NCI-H345 (cell line): ENCODE measurements at regions not wholly inside any gene's neighbourhood (a gene's known extent, or its start where the extent isn't known, plus 50 kb on each side); places are given as distances from the start of the nearest gene placed in this dataset.

ENCODE experiments used
- DNase-seq: peaks from one replicate; lab custom pipeline; 2025; lab: John Stamatoyannopoulos, UW

DNA sequence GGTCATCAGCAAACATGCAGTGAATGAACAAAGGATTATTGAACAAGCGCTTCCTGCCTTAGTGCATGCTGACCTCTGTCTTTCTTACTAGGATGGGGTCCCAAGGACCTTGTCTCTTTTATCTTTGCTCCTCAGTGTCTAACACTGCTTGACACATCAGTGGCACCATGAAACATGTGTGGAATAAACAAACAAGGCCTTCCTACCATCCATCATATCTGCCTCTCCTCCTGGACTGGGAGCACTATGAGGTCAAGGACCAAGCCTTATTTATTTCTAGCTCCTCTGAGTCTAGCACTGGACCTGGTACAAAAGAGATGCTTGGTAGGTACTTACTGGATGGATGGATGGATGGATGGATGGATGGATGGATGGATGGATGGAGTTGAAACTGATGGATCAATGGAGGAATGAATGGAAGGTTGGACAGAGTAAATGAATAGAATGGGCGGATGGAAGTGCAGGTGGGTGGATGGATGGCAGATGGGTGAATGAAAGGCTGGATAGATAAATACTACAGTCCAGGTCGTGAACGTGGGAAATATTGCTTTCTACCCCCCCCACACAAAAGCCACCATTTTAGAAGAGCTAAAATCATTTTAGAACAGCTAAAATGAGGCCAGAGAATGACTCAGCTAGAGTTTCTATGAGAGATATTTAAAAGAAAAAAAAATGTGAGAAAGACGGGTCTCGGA lies 104.1 kb upstream of the PTPN1 start:
- DNase-seq = no peak

DNA sequence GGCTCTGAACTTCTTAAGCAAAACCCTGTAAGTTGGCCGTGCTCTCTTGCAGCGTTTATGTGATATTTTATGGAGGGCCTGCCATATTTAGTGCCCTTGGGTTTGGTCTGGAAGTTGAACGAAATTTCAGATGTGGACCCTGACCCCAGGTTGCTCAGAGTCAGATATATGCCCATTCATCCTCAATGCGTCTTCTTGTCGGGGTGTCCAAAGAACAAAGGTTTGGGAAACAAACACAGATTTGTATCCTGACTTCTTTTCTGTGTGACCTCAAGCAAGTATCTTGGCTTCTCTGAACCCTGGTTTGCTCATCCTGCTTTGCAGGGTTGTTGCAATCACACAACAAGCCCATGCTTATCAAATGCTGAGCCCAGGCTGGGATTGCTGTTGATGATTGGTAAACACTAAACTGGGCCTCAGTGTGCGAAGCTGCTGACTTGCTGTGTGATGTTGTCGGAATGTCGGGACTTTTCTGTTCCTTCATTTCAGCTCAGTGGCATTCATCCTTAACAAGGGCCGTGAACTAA lies 103.5 kb upstream of the PTPN1 start:
- DNase-seq = no peak

DNA sequence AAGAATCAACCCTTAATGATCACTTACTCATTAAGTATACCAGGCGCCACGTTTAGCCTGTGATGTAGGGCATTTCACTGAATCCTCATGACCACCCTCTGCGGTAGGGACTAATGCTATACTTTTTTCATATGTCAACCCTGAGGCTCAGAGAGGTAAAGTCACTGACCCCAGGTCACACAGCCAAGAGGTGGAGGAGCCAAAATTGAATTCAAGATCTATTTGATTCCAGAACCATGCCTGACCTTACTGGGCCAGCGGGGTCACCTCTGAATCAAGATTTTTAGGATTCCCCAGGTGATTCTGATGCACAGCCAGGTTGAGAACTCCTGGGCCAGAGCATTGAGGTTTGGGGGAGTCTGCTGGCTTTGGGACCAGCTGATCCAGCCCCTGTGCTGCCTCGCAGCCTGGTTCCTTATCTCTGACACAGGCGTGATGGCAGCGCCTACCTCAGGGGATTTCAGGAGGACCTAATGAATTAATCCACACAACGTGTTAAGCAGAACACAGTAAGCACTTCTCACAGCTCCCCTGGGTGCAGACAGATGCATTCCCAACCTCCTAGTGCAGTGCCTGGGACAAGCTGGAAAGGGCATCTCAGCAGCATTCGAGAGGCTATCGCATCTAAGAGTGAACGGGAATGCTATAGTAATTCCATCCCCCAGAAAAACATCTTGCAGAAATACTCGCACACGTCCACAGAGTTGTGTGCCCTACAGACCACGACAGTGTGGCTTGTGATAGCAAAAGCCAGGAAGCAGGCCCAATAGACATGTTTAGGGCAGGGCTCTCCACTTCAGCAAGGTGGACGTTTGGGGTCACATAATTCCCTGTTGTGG lies 101.4 kb upstream of the PTPN1 start:
- DNase-seq = no peak

DNA sequence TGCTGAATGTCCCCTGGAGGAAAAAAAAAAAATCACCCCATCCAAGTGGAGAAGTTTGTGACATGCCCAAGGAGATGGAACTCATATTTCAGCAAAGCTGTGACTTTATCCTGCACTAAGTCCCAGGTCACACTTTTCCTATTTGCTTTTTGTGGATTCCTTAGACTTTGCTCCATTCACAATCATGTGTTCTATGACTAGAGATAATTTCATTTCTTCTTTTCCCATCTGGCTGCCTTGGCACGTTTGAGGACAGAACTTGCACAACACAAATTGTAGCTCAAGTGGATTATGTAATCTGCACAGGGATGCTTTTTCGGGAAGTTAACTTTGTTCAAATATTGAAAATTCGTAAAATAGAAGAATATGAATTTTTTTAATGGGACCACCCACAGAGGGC lies 100.7 kb upstream of the PTPN1 start:
- no peak for DNase-seq

DNA sequence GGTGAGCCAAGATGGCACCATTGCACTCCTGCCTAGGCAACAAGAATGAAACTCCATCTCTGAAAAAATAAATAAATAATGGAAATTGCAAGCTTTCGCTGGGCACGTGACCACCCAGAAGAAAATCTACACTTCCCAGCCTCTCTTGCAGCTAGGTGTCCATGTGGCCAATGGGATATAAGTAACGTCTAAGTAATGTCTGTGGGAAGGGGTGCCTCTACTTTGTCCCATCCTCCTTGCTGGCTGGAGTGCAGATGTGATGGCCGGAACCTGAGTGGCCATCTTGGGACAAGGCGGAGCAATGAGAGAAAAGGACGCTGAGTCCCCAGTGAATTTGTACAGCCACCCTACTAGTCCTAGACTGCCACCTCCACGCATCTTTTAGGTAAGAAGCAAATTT lies 99.8 kb upstream of the PTPN1 start:
- no peak for DNase-seq

DNA sequence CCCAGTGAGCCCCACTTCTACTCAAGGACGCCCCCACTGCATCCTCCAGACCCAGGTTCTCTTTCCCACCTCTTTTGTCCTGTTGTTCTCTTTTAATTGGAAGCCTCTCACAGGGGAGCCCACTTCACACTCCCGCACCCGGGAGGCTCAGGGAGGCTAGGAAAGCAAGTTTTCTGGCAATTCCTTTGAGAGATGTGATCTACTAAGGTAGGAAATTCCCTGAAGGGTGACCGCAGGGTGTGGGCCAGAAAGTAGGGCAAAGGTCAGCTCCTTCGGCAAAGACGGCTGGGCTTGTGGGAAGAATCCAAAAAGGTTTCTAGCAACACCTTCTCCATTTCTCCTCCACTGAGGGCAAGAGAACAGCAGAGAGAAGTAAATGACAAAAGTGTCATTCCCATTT lies 98.1 kb upstream of the PTPN1 start:
- no peak for DNase-seq

DNA sequence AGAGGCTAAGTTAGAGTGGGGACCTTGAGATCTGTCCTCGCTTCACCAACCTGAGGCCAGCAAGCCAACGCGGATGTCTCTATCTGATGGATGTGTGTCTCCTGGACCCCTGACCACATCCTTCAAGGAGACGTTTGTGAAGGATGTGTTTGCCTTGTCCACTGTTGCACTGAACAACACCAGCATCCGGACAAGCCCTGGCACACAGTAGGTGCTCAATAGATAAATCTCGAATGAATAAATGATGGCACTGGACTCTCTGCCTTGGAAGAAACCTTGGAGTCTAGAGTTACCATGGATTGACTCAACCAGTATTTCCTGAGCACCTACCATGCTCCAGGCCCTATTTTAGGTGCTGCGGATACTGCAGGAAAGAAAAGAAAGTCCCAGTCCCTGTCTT lies 97.7 kb upstream of the PTPN1 start:
- no peak for DNase-seq

DNA sequence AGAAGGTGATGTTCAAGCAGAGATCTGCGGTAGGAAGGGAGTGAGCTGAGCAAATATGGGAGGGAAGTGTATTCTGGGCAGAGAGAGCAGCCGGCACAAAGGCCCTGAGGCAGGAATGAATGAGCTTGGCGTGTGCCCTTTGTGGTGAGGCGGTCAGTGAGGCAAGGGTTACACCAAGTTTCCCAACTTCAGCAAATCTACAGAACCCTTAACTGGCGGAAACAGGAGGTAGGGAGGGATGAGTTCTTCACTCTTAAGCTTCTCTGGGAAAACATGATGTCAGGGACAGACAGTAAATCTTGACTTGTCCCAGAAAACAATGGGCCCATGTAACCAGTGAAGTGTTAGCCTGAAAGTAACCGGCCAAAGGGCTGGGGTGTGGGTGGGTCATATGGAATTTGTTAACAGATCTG lies 97.1 kb upstream of the PTPN1 start:
- DNase-seq = no peak

DNA sequence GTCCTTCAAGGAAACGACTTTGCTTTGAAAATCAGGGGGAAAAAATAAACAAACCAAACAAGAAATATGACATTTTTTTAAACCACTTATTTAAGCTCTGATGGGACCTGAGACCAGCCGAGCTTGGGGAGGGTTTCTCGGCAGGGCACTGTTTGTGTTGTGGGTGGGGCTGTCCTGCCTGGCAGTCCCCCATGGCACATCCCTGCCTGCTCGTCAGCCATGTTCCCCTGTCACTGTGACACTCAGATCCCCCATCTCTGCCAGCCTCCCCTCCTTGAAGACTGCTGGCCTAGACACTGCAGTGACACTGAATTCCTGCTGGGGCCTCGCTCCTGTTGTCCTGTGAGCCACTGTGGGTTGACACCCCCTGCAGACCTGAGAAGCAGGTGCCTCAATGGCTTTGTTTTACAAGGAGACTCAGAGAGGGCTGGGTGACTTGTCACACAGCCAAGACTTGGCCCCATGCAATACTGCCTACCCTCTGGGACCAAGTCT lies 95.1 kb upstream of the PTPN1 start:
- no peak for DNase-seq

DNA sequence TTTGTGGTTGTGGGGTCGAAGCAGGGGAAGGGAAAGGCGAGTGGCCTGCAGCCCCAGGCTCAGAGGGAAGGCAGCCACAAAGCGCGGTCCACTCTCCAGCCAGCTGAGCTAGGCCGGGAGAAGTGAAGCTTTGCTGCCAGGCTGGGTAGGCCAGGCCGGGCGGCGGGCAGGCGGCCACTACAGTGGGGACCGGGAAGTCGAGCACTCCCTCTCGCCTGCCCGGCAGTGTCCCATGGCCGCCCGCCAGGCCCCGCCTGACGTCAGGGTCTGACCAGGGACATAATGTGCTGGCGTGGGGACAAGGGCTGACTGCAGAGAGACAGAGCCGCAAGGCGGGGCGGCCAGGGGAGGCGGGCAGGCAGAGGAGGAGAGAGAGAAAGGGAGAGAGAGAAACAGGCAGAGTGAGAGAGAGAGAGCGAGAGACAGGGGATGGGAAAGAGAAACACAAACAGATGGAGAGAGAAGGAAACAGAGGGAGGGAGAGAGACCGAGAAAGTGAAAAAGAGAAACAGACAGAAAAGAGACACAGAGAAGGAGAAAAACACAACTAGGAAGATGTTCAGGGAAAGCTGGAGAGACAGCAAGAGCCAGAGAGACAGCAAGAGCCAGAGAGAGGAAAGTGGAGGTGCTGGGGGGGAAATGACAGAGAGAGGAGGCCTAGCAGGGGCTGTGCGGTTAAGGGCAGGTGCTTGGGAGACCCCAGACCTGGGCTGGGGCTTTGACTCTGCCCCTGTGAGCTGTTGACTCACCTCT lies 94.5 kb upstream of the PTPN1 start:
- DNase-seq = no peak

DNA sequence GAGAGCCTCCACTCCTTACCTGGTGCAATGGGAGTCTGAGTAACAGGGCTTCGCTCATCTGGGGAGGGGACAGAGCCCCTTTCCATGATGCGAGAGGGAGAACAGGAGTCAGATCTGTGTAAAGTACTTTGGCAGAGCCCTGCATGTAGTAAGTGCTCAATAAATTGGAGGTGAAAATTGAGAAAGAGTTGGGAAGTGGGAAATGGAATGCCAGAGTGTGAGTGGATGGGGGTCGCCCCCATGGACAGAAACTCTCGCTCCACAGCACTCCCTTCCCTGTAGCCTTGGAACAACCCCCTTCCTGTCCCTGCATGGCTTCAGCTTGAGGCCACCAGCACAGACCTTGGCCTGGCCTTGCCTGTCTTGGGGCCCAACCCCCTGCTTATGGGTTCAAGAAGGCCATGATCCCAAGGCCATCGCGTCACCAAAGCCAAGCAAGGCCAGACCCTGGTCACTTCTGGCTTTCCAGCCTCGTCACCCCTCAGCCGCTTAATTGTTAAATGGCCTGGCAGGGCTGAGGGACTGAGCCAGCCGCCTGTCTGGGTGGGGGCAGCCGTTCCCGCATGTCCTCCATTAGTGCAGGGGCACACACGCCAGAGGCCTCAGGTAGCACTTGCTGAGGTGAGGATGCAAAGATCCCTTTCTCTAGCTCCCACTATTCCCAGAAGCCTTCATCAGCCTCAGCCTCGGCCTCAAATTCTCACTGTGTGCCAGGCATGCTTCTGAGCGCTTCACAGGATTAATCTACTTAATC lies 93.7 kb upstream of the PTPN1 start:
- DNase-seq = no peak

DNA sequence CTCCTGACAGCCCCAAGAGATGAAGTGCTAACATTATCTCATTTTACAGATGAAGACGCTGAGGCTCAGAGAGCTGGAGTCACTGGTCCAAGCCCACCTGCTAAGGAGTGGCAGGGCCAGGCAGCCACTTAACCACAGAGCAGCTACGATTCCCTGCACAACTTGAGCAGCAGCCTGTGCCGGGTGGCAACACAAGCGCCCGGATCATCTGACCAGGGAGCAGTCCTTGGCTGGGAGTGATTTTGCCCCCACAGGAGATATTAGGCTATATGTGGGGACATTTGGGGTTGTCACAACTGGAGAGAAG lies 93.2 kb upstream of the PTPN1 start:
- no peak for DNase-seq

DNA sequence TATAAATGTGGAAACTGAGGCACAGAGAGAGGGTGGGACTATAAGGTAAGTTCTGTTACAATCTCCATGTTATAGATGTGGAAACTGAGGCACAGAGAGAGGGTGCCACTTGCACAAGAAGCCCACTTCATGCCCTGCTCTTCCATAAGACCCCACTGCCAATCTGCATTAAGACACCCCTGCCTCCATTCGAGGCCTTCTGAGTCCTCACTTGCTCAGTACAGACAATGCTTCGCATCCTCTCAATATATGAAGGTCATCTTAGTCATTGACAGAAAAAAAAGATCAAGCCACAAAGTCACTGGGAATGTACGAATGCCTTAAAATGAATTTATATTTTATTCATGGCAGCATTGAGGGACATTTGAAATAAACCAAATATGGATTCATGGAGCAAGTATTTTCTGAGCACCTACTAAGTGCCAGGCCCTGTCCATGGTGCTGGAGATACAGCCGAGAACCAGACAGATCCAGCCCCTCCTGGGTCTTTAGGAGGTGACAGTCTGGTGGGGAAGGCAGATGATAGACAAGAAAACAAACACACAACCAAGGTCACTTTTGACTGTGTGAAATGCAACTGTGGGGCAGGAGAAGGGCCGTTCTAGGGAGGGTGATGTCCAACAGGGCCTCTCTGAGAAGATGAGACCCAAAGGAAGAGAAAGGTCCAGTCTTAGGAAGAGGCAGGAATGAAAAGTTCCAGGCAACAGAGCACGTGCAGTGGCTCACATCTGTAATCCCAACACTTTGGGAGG lies 92.5 kb upstream of the PTPN1 start:
- no peak for DNase-seq

DNA sequence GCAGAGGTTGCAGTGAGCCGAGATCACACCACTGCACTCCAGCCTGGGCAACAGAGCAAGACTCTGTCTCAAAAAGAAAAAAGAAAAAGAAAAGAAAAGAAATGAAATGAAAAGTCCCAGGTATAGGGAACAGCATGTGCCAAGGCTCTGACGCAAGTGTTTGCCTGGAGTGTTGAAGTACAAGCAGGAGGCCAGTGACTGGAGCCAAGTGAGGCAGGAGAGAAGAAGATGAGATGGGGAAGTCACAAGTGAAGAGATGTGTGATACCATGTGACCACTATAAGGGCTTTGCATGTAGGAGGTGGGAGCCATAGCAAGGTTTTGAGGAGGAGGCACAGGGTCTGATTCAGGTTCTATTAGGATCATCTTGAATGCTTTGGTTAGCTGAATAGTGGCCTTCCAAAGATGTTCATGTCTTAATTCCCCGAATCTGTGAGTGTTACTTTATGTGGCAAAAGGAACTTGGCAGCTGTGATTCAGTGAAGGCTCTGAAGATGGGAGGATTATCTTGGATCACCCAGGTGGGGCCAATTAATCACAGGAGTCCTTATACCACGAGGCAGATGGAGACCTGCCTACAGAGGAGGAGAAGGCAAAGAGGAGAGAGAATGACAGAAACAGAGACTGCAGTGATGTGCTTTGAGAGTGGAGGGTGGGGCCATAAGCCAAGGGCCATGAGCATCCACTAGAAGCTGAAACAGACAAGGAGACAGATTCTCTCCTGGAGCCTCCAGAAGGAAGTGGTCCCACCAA lies 91.1 kb upstream of the PTPN1 start:
- DNase-seq = no peak

DNA sequence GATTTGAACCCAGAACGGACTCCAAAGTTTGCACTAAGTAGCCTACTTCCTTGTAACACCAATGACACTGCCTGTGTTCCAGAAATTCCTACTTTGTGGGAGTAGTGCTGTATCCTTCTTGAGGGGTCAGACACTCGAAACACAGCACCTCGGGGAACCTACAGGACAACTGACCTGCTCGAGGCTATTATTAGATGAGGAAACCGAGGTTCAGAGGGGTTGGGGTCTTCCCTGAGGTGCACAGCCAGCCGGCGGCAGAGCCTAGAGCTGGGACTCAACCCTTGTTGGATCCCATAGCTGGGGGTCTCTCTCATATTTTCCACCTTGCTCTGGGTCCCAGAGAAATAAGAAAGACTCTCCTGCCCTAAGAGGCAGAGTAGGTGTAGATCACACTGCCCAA lies 89.8 kb upstream of the PTPN1 start:
- DNase-seq = no peak

DNA sequence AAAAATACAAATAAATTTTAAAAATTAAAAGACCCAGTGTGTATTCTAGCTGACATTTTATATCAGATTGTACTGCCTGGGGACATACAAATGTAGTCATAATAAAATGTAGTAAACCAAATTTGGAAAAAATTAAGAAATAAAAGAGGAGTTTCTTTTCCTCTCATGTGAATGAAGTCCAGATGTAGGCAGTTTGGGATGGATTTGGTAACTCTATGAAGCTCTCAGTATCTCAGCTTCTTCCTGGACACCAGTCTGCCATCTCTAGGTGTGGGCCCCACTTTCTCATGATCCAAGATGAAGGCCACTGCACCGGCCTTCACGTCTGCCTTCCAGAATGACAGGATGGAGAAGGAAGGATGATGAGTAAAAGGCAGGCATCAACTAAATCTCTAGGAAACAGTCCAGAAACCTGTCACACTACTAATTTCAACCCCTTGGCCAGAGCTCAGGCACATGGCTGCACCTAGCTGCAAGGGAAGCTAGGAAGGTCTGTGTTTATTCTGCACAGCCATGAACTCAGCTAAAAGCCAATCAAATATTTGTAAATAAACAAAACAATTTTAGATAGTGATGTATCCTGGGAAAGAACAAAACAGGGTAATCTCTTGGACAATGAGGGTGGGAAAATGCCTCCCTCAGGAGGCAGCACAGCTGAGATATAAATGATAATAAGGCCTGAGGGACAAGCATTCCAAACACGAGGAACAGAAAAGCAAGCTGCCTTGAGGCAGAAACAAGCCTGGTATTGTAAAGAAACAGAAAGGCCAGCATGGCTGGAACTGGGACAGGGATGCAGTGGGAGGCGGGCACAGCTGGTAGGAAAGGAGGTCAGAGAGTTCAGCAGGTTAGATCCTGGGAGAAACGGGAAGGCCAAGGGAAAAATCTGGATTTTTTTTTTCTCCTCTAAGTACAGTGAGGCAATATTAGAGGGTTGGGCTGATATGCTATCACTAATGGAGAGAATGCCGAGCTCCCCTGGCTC lies 88.5 kb upstream of the PTPN1 start:
- no peak for DNase-seq

DNA sequence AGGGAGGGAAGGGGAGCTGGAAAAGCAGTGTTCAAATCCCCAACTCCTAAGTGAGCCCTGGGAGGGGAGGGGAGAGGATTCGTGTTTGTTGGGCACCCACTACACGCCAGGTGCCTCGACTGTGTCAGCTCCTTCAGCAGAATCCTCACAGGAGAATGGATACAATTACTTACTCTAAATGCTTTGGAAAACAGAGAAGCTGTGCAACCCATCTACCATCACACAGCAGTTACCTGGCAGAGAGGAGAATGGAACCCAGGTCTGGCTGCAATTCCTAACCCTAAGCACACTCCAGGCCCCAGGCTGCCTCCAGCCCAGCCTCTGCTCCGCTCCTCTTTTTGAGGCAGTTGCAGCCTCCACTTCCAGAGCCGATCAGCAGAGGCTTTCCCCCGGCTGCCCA lies 86.4 kb upstream of the PTPN1 start:
- no peak for DNase-seq

DNA sequence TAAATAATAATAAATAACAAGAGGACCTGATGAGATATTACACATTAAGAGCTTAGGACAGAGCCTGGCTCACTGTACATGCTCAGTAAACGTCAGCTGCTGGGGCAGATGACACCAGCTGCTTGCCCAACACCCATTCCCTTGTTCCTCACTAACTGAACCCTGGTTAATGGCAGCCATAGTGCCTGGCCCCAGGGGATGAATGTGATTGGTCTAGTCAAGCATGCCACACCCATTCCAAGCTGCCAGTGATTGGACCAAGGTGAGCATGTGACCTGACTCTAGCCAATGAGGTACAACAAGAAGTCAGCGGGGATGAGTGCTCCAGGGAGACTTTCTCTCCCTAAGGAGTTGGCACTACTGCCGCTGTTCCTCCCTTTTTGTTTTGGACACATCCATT lies 85.1 kb upstream of the PTPN1 start:
- DNase-seq = no peak
